Cardiac fibroblast (primary cell): ENCODE measurements at regions not wholly inside any gene's neighbourhood (a gene's known extent, or its start where the extent isn't known, plus 50 kb on each side); places are given as distances from the start of the nearest gene placed in this dataset.

ENCODE experiments used
- DNase-seq, 2 donors: peaks; one replicate each; pipeline versions ENCODE4 v3.0.0 to v3.0.0-alpha.2; 2010; ENCODE audit warnings: low read depth in 2 of 2
- H3K4me3 ChIP-seq, 2 donors: replicated peaks in 1 of 2; 1 replicate in 1 of 2; 2 replicates in 1 of 2; pipeline ENCODE4 v1.5.1; 2011; ENCODE audit warnings: low read depth in 2 of 2, low read length in 2 of 2, mild to moderate bottlenecking in 2 of 2, moderate library complexity in 1 of 2
- CTCF ChIP-seq: IDR thresholded peaks from one replicate; pipeline ENCODE4 v1.5.1; 2011; ENCODE audit warnings: low read depth, mild to moderate bottlenecking, low read length, inconsistent platforms

- H3K4me3 ChIP-seq = no peak overlapping the region
- no peak for DNase-seq
- TF ChIP-seq CTCF = no peak
Measured at GRCh38 chr6:139498715-139499114, 124.3 kb upstream of the CITED2 start.

GRCh38 chr6:139497345-139497961 lies 123.0 kb upstream of the CITED2 start:
- H3K4me3 ChIP-seq = no peak overlapping the region
- TF ChIP-seq CTCF = no peak
- no peak for DNase-seq

- TF ChIP-seq CTCF = no peak
- DNase-seq = no peak
- H3K4me3 ChIP-seq = no peak overlapping the region
Measured at GRCh38 chr6:139496654-139497344, 122.4 kb upstream of the CITED2 start.

GRCh38 chr6:139494376-139494990 lies 120.0 kb upstream of the CITED2 start:
- no peak for DNase-seq
- TF ChIP-seq CTCF = no peak
- no peak overlapping the region for H3K4me3 ChIP-seq

GRCh38 chr6:139490482-139490881 lies 116.0 kb upstream of the CITED2 start:
- DNase-seq = peak in 1 of 2 donors; percentile 10
- no peak for TF ChIP-seq CTCF
- H3K4me3 ChIP-seq = no peak overlapping the region

- TF ChIP-seq CTCF = no peak
- no peak for DNase-seq
- H3K4me3 ChIP-seq = no peak overlapping the region
Measured at GRCh38 chr6:139486476-139486799, 112.0 kb upstream of the CITED2 start.
